GM18499 (cell line): ENCODE measurements at regions not wholly inside any gene's neighbourhood (a gene's known extent, or its start where the extent isn't known, plus 50 kb on each side); places are given as distances from the start of the nearest gene placed in this dataset.
"Not testable (repeated sequence)": the region's sequence is repeated elsewhere in the genome, so short reads cannot be mapped to it uniquely, and the experiment has no call there.

Source experiments
- ATAC-seq: cut with Tn5 transposase; IDR thresholded peaks from one replicate; pipeline ENCODE4 v1.9.1; 2021; ENCODE audit warnings: moderate number of reproducible peaks; ENCODE audit not compliant: insufficient read depth, unreplicated experiment

DNA sequence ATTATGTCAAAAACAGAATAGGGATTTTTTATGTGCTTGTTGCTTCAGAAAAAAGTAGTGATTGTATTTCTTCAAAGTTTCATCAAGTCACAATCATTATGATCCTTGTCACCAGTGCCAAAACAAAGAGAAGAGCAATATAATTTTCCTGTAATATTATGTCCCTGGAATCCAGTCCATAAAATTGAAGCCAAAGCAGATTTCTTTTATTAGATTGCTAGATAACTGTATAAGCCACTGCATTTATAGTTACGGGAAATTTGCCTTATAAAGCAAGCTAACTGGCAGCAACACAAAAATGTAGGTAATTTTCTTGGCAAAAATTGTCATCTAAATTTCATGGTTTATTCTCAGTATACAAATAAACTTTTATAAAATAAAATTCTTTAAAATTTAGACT, 296.1 kb upstream of the ANKRD50 start:
- no peak for ATAC-seq

- no peak for ATAC-seq
Observed at GRCh38 chr4:125004676-125005075, 292.1 kb upstream of the ANKRD50 start.

DNA sequence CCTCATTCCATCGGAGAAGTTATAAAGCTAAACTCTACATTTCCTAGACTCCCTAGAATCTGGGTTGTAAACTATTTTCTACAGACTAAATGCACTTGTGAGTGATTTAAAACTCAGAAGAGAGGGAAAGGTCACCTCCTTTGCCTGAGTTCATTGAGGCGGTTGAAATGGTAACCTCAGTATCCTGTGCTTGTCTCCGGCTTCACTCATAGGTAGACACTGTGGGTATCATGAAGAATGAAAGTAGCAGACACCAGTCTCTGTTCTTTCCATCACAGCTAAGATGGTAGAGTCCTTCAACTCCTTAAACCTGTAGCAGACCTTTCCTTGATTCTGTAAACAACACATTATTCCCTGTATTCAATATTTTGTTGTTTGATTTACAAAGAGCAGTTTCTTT, 291.3 kb upstream of the ANKRD50 start:
- no peak for ATAC-seq

DNA sequence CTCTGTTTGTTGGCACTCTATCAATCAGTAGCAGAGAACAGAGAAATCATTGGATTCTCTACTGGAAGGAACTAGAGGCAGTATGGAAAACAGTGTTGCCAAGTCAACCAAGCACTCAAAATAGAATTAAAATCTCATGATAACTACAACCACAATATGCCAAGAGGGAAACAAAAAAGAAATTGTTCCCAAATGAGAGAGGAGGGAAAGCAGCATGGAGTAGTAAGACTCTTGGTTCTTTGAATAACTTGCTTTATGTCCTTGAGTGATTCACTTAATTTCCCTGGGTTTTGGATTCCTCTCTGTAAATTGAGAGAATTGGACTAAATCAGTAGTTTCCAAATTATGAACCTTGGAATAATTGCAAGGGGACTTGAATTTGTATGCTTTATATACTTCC, 285.5 kb upstream of the ANKRD50 start:
- no peak for ATAC-seq

DNA sequence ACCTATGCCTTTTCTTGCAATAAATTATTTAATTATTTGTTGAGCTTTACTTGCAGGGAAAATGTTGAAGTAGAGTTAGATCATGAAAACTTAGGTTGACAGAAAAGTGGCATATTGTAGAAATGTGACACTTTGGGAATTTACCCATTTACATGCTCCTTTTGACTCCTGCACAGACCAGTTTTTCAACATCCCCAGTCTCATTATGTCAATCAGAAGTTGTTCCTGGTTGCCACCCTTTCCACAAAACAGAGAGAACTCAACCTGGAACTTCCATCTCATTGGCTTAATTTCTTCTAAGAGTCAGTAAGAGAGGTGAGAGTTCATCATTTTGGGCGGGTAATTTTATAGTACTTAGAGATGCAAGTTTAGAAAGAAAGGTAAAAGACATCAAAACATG, 284.6 kb upstream of the ANKRD50 start:
- no peak for ATAC-seq

DNA sequence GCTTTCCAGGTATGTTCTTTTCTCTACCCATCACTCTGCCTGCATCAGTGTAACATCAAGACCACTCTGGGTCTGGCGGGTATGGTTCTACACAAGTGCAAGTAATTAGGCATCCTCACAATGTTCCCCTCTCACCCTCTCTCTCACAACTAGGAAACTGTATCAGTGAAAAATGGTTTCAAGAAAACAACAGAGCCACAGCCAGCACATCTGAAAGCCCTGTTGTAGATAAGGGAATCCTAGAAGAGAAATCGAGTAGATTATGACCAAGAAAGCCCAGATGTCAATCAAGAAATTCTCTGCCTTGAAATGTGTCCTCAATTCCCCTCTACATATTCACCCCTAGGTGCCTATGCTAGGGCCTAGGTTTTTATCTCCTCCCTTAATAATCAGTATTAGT, 281.3 kb upstream of the ANKRD50 start:
- ATAC-seq, result no peak

DNA sequence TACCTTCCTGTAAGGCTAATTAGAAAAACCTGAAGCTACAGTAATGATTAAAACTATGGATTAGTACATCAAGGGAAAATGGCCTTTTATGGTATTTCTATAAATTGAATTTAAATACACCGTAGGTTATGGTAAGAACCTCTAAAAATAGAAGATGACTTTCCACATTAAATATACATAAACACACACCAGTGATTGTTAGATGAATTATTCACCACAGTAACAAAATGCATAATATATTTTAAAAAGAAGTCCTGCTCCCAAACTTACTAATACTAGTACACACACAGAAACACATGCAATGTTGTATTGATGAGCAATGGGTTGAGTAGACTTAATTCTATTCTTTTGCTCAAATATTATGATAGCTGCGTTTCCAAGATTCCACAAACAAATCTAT, 277.9 kb upstream of the ANKRD50 start:
- ATAC-seq, result no peak

DNA sequence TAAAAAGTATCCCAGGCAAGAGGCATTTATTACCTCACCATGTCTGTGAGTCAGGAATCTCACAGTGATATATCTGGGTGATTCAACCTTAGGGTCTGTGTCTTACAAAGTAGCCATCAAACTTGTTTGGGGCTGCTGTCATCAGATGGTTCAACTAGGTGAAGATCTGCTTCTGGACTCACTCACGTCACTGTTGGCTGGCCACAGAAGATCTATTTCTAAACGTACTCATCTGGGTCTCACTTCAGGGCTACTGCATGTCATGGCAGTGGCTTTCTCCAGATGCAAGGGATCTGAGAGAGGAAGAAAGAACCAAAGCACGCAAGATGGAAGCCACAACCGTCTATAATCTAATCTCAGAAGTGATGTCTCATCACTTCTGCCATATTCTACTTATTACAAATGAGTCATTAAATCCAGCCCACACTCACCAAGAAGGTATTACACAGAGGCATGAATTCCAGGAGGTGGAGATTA, 267.8 kb upstream of the ANKRD50 start:
- ATAC-seq, result no peak

DNA sequence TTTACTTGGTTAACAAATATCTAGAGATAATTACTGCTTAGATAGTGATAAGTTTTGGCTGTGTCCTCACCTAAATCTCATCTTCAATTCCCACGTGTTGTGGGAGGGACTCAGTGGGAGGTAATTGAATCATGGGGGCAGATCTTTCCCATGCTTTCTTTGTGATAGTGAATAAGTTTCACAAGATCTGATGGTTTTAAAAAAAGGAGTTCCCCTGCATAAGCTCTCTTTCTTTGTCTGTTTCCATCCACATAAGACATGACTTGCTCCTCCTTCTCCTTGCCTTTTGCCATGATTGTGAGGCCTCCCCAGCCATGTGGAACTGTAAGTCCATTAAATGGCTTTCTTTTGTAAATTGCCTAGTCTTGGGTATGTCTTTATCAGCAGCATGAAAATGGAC, 266.0 kb upstream of the ANKRD50 start:
- not testable (repeated sequence) for ATAC-seq

- no peak for ATAC-seq
Observed at GRCh38 chr4:124977045-124977444, 264.5 kb upstream of the ANKRD50 start.

DNA sequence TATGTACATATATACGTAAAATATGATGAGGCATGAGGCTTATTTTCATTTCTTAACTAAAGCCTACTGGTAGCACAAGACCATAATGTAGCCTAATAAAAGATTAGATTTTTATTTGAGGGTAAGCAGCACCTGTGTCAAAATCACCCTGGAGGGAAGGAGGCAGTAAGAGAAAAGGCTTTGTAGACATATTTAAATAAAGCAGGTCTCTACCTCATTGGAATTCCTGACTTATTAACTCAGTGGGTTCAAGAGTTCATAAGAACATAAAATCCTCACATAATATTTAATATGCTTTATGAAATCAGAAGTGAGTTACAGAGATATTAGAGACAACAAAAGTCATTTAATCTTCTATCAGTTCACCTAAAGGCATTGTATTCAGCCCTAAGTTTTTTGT, 261.6 kb upstream of the ANKRD50 start:
- no peak for ATAC-seq

DNA sequence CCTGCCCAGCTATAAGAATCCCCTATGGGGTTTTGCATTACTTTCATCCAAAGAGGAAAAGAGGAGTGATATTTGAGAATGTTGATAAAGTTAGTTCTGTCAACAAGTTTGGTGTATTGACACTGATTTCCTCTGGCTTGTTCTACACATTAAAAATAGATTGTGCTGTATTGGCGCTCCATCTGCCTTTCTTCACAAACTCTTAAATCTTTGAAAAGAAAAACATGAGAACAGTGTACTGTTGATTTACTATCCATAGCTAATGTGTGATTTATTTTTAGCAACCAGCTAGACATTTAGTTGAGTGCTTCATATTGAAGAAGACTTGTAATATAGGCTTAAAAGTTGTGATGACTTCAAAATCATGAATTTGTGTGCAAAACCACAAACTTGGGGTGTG, 261.2 kb upstream of the ANKRD50 start:
- no peak for ATAC-seq

GRCh38 chr4:124970011-124970410, 257.5 kb upstream of the ANKRD50 start:
- no peak for ATAC-seq

DNA sequence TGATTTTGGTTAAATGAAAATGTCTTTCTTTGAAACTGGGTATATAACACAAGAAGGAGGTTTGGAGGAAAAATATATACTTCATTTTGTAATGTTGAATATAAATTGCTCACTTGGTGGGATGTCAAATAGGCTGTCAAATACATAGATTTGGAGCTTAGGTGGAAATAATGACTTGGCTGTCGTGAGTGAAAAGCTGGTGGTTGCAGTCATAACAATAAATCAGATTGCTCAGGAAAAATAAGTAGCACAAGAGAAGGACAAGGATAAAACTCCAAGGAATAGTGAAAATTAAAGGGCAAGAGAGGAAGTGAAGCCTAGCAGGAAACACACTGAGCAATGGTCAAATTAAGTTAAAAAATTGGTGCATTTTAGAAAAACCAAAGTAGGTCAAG, 253.0 kb upstream of the ANKRD50 start:
- no peak for ATAC-seq

- no peak for ATAC-seq
Observed at GRCh38 chr4:124964852-124965496, 252.4 kb upstream of the ANKRD50 start.

DNA sequence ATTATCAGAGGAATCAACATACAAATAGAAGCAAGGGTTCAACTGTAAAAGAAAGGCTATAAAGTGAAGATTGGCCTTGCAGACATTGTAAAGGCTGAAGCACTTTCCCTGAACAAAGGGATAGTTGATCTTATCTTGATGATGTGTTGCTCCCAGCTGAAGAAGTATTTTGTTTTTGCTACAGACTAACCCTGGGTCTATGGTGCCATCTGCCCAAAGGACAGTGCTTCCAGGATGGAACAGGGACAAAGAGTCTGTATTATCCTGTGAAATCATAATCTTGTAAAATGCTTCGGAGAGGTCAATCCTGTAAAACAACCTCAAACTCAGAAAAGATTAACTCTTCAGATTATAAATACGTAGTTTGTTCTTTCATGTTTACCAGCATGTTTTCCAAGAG, 251.7 kb upstream of the ANKRD50 start:
- no peak for ATAC-seq

GRCh38 chr4:124961138-124961750, 248.7 kb upstream of the ANKRD50 start:
- no peak for ATAC-seq

DNA sequence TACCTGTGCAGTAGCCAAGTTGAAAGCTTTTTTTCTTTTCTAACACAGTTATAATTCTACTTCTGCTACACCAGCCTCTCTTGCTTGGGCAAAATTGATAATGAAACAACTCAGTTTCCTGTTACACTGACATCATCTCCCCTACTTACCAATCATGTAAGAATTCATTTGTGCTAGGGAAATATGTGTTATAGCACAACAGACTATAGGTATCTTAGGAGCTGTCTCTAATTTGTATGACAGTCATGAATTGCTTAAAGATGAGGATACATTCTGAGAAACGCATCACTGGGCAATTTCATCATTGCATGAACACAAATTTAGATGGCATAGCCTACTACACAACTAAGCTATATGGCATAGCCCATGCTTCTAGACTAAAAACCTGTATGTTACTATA, 246.3 kb upstream of the ANKRD50 start:
- no peak for ATAC-seq

GRCh38 chr4:124955476-124955875, 242.9 kb upstream of the ANKRD50 start:
- no peak for ATAC-seq

DNA sequence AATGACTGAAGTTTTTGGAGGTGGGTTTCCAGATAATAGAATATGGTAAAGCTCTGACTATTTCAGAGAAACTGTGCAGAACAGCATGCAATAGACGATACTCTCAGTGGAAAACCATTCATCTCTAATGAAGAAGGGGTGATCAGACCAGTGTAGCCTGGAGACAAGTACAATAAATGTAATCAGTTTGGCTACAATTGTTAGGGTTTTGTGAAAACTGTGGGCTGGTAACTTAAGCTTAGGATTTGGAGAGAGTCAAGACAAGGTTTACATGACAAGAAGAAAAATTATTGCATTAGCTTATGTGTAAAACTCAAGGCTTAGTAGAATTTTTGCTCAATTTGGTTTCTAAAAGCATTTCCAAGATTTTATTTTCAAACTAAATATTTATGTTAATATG, 241.5 kb upstream of the ANKRD50 start:
- no peak for ATAC-seq

- ATAC-seq, result no peak
Observed at GRCh38 chr4:124953486-124953885, 241.0 kb upstream of the ANKRD50 start.

DNA sequence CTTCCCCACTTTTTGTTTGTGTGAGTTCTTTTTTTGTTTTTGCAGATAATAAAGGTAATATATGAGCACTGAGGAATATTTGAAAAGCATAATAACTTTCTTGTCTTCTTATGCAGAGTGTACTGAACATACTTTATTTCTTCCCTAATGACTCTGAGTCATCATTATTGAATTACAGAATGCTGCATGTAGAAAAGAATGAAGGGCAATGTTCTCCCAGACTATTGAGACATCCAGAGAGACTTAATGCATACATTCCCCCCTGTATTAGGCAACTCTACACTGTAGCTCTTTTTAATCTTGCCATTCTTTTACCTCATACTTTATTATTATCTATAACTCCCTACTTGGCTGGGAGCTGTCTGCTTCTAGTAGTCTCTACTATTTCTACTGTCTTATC, 240.5 kb upstream of the ANKRD50 start:
- ATAC-seq, result no peak
